Suppressor macrophage treated with lipopolysaccharide for 4 hours (primary cell): ENCODE measurements at regions not wholly inside any gene's neighbourhood (a gene's known extent, or its start where the extent isn't known, plus 50 kb on each side); places are given as distances from the start of the nearest gene placed in this dataset.
"Not testable (repeated sequence)": the region's sequence is repeated elsewhere in the genome, so short reads cannot be mapped to it uniquely, and the experiment has no call there.

ENCODE experiments used
- DNase-seq: peaks from one replicate; pipeline ENCODE4 v3.0.0-alpha.2; 2020

DNA sequence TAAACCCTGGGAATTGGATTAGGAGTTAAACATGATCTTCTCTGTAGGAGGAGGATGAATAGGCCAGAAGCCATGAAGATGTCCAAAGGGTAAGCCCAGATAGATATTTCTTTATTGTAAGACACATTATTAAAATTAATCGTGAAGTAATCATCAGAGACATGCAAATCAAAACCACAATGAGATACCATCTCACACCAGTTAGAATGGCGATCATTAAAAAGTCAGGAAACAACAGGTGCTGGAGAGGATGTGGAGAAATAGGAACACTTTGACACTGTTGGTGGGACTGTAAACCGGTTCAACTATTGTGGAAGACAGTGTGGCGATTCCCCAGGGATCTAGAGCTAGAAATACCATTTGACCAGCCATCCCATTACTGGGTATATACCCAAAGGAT is 741.2 kb upstream of the ZNF608 start:
- not testable (repeated sequence) for DNase-seq

DNA sequence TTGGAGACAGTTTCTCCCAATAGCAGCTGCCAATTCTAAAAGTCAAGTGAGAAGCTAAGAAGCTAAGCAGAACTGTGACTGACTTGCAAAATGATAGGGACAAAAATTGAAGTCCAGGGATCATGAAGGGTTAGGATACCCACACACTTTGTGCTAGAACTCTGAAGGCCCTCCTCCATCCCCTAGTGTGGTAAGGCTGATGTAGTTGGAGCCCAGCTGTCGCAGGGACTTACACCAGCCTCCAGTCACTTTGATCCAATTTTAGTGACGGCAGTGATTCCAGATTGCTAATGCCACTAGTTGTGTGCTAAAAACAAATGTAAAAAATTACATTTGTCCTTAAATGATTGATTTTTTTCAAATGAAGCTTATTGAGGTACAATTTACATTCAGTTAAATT is 742.7 kb upstream of the ZNF608 start:
- no peak for DNase-seq

DNA sequence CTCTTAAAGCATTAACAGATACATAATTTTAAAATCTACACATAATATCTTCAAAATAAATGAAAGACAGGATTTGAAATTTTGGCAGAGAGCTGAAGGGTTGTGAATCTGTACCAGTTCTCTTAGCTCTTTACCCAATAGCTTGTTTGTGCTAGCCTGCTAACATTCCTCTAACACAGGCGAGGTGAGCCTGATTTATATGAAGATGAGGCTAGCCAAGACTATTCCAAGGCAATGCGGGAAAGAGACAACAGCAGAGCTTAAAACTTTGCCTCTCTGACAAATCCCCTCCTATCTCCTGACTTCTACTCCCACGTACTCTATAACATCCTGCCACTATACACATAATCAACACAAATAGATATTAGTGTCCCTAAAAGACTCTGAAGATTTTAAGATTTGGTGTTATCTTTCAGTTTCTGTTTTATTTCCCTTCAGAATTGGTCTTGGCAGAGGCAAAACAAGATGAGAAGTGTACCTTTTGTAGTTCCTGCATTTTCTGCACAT is 745.6 kb upstream of the ZNF608 start:
- DNase-seq, result no peak

DNA sequence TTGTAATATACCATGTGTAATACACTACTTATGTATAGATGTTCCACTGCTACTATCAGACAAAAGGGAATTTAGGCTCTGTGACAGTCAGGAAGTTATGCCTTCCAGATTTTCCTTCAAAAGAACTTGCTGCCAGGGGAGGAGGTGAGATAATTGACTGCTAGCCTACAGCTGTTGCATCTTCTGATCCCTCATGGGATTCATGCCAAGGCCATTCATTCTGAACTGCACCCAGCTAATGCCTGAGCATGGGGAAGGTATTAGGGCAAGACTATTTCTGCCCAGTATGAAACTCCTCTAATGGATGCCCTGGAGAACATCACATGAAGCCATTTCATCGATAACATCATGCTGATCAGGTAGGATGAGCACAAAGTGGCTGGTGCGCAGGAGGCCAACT is 746.5 kb upstream of the ZNF608 start:
- no peak for DNase-seq

DNA sequence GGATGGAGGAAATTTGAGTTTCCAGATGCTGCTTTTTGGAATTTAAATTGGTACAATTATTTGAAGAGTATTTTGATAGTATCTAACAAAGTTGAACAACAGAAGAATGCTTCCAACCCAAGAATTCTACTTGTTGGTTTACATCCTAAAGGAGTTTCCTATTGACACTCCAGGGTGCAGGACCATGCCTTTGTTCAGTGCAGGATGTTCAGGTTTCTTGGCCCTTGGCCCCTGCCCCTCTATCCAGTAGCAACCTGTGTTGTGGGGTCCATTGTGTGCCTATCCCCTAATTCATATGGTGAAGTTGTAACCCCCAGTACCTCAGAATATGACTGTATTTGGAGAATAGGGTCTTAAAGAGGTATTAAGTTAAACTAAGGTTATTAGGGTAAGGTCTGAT is 750.0 kb upstream of the ZNF608 start:
- DNase-seq, result no peak

DNA sequence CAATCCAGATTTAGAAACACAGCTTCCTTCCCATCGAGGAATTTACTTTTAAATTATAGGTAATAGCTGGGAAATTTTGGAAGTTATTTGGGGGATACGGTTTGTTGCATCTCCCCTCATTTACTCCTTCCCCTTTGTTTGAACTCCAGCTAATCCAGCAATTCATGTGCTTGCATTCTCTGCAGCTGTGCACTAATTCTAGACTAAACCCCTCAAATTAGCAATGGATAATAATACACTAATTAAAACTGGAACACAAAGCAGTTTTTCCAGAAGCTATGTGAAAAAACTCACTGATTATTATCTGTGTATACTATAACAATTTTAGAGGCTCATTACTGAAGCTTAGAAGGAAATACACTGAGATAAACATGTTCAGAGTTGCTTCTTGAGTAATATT is 751.2 kb upstream of the ZNF608 start:
- DNase-seq, result no peak

DNA sequence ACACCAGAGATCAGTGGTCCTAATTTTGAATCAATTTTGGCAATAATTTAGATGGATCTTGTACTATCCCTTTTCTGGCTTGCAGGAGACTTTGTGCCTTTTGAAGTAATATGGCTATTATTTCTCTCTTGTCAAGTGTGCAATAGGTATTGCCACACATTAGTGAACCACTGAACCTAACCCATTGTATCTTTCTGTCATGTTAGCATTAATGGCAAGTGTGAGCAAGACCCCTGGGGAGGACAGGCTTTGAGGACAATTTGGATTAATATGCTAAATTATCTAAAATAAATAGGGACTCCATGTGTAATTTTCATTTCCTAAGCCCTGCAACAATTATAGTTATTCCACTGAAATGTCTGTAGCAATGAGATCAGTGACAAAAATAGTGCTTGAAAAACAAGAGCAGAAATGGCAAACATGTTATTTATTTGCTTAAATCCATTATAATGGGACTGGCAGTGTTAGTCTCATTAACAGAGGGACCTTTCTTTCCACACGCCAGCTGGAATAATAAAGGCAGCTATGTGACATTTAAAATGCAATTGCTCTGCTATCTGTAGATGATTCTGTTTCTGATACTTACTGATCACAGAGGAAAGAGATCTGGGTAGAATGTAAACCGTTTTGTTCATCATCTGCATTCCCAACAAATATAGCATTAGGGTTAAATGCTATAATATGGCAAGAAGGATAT is 753.3 kb upstream of the ZNF608 start:
- DNase-seq, result no peak

DNA sequence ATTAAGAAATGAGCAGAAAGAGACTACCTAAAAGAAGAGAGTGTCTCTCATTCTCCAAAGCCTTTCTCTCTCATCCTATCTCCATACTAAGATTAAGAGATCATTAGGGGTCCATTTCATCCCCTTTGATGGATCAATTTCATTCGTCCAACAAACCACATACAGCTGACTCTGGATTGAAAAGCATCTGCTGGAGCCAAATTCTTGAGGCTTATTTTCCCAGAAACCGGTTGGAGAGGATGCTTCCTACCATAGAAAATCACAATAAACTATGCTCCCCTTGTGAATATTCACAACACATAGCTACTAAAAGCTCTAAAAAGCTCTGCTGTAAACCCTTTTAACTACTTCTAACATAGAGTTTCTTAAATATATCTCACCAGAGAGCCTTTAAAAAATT is 755.0 kb upstream of the ZNF608 start:
- no peak for DNase-seq

DNA sequence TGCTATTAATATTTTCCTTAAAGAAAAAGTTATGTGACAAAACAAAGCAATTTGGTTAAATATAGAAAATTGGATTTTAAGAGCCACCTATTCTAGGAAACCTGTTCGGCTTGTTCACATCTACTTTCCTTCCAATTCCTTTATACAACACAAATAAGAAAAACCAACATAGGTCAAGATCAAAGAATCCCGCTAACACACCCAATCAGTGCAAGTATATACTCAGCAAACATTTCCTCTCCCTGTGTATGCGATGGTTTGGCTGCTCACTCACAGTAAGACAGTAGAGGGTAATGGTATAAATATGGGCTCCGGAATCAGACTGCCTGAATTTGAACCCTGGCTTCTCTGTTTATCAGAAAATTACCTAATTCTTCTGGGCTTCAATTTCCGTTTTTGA is 757.5 kb upstream of the ZNF608 start:
- DNase-seq, result no peak

DNA sequence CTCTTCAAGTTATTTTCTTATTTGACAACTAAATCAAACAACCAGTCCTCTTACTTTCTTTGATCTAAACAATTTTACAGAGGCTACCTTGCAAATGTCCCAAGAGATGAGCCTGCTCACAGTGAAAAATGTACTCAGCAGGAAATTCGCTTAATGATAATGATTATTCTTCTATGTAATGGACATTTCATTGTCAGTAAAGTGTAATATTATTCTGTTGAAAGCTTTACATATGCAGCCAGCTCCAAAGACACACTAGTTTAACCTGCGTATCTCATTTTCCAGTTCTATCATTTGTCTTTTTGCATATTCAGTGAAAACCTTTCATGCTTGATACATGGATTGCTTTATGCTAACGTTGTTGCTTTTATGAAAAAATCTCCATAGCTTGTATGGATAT is 758.7 kb upstream of the ZNF608 start:
- no peak for DNase-seq

DNA sequence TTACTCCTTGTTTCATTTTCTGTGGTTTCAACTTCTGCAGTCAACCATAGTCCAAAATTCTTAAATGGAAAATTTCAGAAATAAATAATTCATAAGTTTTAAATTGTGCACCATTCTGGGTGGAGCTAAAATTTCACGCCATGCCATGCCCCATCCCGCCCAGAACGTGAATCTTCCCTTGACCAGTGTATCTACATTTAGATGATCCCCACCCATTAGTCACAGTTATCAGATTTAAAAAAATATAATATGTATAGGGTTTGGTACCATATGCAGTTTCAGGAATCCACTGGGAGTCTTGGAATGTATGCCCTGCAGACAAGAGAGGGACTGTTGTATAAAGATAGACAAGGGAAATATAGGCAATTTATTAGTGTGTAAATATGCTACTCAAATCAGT is 759.7 kb upstream of the ZNF608 start:
- no peak for DNase-seq

DNA sequence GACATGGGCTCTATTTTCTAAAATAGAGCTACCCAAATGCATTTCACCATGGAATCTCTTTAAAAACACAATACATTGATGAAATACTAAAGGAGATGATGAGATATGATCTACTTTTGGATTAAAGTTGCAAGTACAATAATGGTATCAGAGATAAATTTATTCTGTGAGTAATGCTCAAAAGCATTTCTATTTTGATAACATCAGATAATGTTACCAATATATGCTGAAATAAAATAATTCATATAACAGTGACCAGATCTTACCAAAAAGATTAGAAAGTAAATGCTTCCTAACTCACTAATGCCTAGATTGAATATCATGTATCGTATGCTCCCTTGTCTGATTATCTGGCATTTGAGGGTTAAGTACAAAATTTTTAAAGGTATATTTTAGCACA is 761.8 kb upstream of the ZNF608 start:
- DNase-seq, result no peak

DNA sequence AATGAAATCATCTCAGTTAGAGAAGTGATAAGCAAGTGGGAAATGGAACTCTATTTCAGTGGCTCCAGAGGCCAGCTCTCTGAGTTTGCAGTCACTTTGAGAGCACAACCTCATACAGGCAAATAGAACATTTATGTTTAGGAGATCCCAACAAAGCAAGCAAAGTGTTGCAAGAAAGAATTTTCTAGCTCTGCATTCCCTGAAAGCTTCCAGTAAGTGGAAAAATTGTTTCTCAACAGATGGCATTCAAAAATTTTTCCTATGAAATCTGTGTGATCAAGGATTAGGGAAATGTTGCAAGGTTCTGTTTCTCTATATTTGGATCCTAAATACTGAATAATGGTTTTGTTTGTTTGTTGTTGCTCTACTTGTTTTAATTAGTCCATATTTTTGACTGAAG is 764.2 kb upstream of the ZNF608 start:
- DNase-seq, result no peak

DNA sequence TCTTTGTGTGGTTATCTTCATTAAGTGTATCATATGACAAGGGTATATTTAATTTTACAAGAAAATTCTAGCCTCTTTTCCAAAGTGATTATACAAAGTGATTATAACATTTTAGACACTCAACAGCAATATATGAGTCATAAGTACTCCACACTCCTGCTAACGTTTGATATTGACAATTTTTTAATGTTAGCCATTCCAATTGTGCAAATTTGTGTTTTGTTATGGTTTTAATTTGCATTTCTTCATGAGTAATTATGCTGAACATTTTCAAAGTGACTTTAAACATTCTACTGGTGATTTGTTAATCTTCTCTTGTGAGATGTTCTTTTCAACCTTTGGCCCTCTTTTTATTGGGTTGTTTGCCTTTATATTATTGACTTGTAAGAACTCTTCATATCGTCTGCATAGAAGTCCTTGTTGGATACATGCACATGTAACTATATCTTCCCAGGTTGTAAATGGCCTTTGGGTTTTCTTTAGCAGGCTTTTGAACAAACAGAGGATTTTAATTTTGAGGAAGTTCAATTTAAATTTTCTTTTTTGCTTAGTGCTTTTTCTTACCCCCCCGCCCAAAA is 771.6 kb upstream of the ZNF608 start:
- DNase-seq, result no peak

DNA sequence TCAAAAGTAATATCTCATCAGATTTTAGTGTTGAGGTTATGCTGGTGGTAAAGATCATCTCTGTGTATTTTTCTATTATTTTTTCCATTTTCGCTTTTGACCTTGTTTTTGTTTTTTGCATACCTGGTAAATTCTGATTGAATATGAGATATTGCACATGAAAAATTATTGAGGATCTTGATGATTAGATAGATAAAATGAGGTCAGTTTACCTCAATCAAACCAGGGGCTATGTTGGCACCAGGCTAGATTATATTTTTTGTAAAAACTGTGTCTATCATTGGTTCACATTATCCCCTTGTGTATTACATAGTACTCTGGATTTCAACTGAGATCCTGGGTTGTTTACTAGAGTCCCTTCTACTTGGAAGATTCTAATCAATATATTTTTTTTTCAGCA is 774.9 kb upstream of the ZNF608 start:
- no peak for DNase-seq

DNA sequence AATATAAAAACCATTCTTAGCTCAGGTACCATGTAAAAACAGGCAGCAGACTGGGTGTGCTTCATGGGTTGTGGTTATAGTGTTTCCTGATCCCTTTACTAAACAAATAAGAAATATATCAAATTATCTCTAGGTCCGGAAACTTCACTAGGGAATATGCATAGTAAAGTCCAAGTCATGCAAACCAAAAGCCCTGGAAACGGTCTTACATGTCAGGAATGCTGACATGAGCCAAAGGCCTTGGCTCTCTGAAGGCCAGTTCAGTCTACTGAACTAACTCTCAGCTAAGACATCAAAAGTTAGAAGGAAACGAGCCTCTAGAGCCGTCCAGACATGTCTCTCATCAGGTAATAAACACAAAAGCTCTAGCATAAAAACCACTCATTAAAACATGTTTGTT is 778.9 kb upstream of the ZNF608 start:
- no peak for DNase-seq

DNA sequence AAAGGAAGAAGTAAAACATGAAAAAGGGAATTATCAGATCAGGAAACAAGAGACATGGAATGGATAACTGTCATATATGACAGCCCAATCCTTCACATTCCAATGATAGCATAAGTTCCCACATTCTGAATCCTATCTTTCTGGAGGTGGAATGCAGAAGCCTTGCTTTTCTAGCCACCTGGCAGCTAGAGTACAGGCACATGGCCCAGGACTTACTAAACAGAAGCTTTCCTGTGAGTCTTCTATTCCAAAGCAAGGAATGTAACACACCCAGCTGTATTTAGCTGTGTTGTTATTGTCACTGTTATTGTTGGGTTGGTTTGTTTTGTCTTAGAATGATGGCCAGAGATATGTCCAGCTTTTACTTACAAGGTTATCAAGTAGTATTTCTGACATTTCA is 780.5 kb upstream of the ZNF608 start:
- no peak for DNase-seq

DNA sequence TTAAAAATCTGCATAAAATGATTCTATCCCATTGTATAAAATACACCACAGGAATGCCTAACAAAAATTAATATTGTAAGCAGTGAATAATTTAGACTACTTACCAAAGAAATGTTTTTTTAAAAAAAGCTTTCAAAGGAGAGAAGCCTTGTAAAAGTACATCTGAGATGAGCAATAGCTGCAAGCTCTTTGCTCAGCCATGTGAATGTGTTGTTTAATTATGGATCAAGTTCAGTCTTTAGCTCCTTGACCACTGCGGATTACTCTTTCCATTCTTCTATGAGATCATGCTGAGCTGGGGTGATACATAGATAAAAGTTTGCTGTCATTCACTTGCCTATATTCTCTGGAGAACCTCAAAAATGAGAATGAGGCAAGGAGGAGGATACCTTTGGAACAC is 782.4 kb upstream of the ZNF608 start:
- no peak for DNase-seq

DNA sequence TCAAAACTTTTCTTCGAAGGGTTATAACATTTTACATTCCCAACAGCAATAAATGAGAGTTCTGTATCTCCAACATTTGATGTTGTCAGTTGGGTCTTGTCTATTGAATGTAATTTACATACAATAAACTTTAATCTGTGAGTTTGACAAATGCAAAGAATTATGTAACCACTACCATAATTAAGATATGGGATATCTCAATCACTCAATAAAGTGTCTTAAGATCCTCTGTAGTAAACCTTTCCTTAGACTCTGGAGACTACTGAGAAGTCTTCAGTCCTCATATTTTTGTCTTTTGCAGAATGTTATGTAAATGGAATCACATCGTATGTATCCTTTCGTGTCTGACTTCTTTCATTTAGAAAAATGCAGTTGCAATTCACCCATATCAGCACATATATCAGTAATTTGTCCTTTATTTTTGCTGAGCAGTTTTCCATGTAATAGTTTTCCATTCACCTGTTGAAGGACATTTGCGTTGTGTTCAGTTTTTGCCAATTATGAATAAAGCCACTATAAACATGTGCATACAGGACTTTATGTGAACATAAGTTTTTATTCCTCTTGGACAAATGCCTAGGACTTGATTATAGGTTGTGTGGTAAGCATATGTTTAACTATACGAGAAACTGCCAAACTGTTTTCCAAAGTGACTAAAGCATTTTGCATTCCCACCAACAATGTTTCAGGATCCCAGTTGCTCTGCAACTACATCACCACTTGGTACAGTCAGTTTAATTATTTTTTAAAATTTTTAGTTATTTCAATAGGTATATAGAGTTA is 784.6 kb upstream of the ZNF608 start:
- no peak for DNase-seq

DNA sequence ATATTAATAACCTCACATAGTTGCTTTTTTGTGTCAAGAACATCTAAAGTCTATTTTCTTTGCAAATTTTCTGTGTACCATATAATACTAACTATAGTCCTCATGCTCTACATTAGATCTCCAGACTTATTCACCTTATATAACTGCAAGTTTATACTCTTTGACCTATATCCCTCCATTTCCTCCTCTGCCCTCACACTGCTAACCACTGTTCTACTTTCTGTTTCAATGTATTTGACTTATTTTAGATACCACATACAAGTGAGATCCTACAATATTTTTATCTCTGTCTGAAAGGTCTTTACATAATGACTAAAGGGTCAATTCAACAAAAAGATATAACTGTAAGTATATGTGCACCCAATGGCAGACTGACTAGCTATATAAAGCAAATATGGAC is 789.7 kb upstream of the ZNF608 start:
- DNase-seq, result no peak

DNA sequence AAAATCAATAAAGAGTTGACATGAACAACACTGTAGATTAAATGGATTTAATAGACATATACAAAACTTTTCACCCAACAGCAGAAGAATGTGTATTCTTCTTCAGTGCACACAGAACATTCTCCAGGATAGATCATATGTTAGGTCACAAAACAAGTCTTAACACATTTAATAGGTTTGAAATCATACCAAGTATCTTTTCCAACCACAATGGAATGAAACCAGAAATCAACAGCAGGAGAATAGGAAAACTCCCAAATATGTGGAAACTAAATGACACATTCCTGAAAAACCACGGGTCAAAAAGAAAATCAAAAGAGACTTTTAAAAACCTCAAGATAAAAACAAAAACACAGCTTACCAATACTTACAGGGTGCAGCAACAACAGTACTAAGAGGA is 790.1 kb upstream of the ZNF608 start:
- DNase-seq, result no peak

DNA sequence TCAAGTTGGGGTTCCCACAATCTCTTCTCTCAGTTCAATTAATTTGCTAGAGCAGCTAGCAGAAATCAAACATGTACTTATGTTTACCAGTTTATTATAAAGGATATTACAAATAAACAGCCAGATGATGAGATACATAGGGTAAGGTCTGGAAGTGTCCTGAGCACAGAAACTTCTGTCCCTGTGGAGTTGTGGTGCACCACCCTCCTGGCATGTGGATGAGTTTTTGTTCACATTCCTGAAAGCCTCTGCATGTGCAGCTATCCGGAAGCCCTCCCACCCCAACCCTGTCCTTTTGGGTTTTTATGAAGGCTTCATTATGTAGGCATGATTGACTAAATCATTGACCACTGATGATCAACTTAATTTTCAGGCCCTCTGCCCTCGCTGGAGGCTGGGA is 791.2 kb upstream of the ZNF608 start:
- no peak for DNase-seq

DNA sequence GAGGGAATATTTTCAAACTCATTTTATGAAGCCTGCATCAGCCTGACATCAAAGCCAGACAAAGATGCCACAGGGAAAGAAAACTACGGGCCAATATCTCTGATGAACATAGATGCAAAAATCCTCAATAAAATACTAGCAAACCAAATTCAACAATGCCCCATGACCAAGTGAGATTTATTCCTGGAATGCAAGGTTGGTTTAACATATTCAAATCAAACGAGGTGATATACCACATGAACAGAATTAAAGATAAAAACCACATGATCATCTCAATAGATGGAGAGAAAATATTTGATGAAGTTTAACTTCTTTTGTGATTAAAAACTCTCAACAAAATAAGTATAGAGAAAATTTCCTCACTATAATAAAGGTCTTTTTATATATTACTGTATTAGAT is 792.0 kb upstream of the ZNF608 start:
- no peak for DNase-seq

DNA sequence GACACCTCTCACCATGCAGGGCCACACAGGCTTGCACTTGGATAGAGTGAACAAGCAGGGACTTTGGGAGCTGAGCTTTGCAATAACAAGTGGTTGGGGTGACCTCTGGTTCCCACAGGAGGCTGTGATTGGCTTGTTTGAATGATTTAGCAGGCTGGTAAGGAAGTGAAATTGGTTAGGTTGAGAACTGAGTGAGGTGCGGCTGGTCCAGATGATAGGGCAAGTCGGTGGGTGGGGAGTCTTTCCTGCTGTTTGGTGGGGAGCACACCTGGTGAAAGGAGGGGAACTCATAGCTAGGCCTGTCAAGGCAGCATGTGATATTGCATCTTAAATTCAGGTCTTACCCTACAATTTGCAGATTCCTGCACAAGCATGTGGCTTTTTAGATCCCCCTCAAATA is 794.6 kb upstream of the ZNF608 start:
- no peak for DNase-seq
